Pancreas (tissue), 10 donors: ENCODE measurements at regions not wholly inside any gene's neighbourhood (a gene's known extent, or its start where the extent isn't known, plus 50 kb on each side); places are given as distances from the start of the nearest gene placed in this dataset.
A peak's percentile ranks its signal among the peaks of the same experiment; 100 is the strongest.

ENCODE experiments used
- ATAC-seq, 4 donors: fragments of 200-7000 bp; cut with Tn5 transposase; one replicate each; pipeline versions ENCODE4 v1.8.0 to v1.9.1; 2020; ENCODE audit warnings: mild to moderate bottlenecking in 4 of 4, moderate library complexity in 4 of 4
- DNase-seq, 6 donors: peaks; one replicate each; pipeline ENCODE4 v3.0.0-alpha.2; 2020
- FAIRE-seq: peaks from 2 replicates; lab custom pipeline; 2012; peaks lifted over from hg19 to GRCh38; lab: Jason Lieb, UNC
- H3K27ac ChIP-seq, 4 donors: fragments of 200-600 bp; sonication (generic); 1 replicate in 3 of 4; 2 replicates in 1 of 4; pipeline versions ENCODE4 v1.5.0 to v1.8.0; 2020
- H3K27me3 ChIP-seq, 4 donors: fragments of 200-600 bp; one replicate each; pipeline ENCODE4 v1.8.0; 2021
- H3K36me3 ChIP-seq, 3 donors: fragments of 200-600 bp; sonication (generic) in 1 of 3; one replicate each; pipeline versions ENCODE4 v1.5.0 to v1.8.0; 2020 to 2021
- H3K4me1 ChIP-seq, 3 donors: fragments of 200-600 bp; one replicate each; pipeline ENCODE4 v1.8.0; 2021
- H3K4me3 ChIP-seq, 4 donors: fragments of 200-600 bp; sonication (generic) in 2 of 4; one replicate each; pipeline versions ENCODE4 v1.5.0 to v1.8.0; 2020 to 2021
- H3K9me3 ChIP-seq, 4 donors: fragments of 200-600 bp; one replicate each; pipeline ENCODE4 v1.8.0; 2021
- WGBS, 2 donors: extraction: QIAGEN DNeasy Blood & Tissue Kit; methylation state at CpG; one replicate each; pipeline ENCODE4 v1.1.7; 2013; 5-methylcytosine and 5-hydroxymethylcytosine counted together
- intact Hi-C, 3 donors: fragments of 100-400 bp; cut with DNase I; formaldehyde crosslinking; loops; one replicate each; pipeline versions ENCODE4 v1.11.1 to v1.14.2; 2022
- TF ChIP-seq, protein P1 (sequence below), 4 donors: fragments of 200-600 bp; sonication (generic) in 3 of 4; IDR thresholded peaks; one replicate each; pipeline versions ENCODE4 v1.5.0 to v1.8.0; 2021; ENCODE audit warnings: antibody characterized with exemption in 4 of 4
- donor health status: healthy with polysubstance abuse.
- donor health status: DM: no; HTN: no; CAD: no; lungs with moderate emphysema.
- donor health status: DM: no; HTN: no; CAD: no.
- donor health status: control.
- donor health status: control.
- donor health status: Bipolar disorder and iron deficiency.
- donor health status: DM: yes; HTN: yes; CAD: no.
- donor health status: DM: no; HTN: no; CAD: no.
- donor health status: DM: no; HTN: no; CAD: no.
- donor health status: DM: yes; HTN: yes; CAD: no.

DNA sequence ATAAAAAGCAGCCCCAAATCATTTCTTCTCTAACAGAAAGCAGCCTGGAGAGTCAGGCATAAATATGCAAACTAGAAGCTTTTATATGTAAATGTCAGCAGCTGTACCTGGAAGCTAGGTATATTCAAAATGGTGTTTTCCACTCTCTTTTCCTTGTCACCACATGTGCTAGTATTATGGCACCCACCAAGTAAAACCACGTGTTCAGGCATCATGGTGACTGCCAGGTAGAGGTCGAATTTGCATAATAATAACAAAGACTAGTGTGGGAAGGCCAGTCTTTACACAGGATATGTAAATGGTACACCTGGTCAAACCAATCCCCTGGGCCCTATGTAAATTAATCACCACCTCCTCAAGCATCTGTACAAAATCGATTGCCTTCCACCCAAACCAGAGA lies 124.0 kb downstream of the MMUT start:
- Histone ChIP-seq H3K4me3 (no peak overlapping the region), H3K4me1 (no peaks in the 10 kb centered on the region), H3K36me3 (no peaks in the 10 kb centered on the region), H3K27me3 (no peaks in the 10 kb centered on the region), H3K27ac (no peak overlapping the region), H3K9me3 (no peaks in the 10 kb centered on the region)
- ATAC-seq (no peak), FAIRE-seq (no peak), DNase-seq (no peak)
- 82 to 84% methylated on average over 3 of the region's 3 CpGs for WGBS, 2 donors
- TF ChIP-seq, protein P1, sequence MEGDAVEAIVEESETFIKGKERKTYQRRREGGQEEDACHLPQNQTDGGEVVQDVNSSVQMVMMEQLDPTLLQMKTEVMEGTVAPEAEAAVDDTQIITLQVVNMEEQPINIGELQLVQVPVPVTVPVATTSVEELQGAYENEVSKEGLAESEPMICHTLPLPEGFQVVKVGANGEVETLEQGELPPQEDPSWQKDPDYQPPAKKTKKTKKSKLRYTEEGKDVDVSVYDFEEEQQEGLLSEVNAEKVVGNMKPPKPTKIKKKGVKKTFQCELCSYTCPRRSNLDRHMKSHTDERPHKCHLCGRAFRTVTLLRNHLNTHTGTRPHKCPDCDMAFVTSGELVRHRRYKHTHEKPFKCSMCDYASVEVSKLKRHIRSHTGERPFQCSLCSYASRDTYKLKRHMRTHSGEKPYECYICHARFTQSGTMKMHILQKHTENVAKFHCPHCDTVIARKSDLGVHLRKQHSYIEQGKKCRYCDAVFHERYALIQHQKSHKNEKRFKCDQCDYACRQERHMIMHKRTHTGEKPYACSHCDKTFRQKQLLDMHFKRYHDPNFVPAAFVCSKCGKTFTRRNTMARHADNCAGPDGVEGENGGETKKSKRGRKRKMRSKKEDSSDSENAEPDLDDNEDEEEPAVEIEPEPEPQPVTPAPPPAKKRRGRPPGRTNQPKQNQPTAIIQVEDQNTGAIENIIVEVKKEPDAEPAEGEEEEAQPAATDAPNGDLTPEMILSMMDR (IDR thresholded peaks at IDR 0.05), result no peak
- intact Hi-C loops, result no loop called here

DNA sequence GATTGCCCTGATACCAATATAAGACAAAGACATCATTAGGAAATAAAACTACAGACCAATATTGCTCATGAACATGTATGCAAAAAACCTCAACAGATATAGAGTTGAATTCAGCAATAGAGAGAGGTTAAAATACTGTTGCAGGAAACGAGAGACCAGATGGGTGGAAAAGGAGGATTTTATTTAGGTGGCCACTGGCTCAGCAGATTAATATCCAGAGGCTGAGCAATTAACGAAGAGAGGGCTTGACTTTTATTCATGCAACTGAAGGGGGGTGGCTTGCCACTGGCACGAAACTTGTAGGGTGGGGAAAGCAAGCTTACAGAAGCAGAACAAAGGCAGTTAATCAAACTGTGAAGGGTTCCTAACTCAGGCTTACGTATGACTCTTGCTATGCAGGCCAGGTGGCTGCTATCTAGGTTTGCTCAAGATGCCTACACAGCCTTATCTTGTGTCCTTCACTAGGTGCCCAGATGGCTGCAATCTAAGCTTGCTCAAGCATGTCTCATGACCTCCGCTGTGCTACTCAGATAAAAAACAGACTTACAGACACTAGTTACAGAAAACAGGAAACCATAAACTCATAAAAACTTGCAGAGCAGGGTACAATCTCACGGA lies 126.4 kb downstream of the MMUT start:
- peak; percentile 91 to 98 (median 96) for ATAC-seq
- intact Hi-C loops, result no loop called here
- Histone ChIP-seq H3K36me3 (no peaks in the 10 kb centered on the region), H3K4me3 (no peak overlapping the region), H3K9me3 (no peaks in the 10 kb centered on the region), H3K4me1 (no peaks in the 10 kb centered on the region), H3K27me3 (no peaks in the 10 kb centered on the region), H3K27ac (peak overlapping the region in 1 of 4 donors; percentile 19)
- DNase-seq, result peak in 5 of 6 donors; percentile 17 to 67 (median 56)
- TF ChIP-seq, protein P1 (IDR thresholded peaks at IDR 0.05), result no peak
- no peak for FAIRE-seq
- 19 to 20% methylated on average over 6 of the region's 6 CpGs for WGBS, 2 donors

DNA sequence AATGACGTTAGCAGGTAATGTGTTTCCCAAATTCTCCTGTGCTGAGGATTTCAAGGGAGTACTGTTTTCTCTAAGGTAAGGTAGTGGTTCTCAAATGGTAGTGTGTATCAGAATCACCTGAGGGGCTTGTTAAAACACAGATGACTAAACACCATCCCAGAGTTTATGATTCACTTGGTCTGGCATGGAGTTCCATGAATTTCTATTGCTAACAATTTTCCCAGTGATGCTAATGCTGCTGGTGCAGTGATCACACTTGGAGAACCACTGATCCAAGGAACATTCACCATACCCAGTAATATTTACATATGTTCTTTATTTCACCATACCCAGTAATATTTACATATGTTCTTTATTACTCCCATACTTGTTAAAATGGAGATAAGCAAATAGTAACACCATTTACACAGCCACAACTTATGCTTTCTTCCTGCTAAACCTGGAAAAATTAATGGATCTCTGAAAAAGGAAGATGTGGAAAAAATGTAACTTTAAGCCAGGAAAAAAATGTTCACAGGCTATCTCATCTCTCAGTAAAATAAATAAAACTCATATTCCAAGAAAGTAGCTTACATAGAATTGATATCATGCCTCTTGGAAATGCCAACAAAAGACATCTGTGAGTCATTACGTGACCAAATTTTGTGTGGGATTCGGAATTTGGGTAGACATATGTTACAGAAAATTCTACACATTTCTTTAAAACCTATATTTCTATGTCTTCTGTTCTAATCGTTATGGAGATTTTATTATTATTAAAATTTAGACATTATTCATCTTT lies 129.5 kb downstream of the MMUT start:
- no peaks in the 10 kb centered on the region for H3K4me1 ChIP-seq
- H3K9me3 ChIP-seq, result no peaks in the 10 kb centered on the region
- FAIRE-seq (no peak), DNase-seq (no peak), ATAC-seq (no peak)
- TF ChIP-seq, protein P1 (IDR thresholded peaks at IDR 0.05), result no peak
- no peak overlapping the region for H3K4me3 ChIP-seq
- no peaks in the 10 kb centered on the region for H3K27me3 ChIP-seq
- WGBS, 2 donors, result 69 to 72% methylated on average over 4 of the region's 4 CpGs
- intact Hi-C loops, result no loop called here
- H3K27ac ChIP-seq, result no peak overlapping the region
- no peaks in the 10 kb centered on the region for H3K36me3 ChIP-seq

DNA sequence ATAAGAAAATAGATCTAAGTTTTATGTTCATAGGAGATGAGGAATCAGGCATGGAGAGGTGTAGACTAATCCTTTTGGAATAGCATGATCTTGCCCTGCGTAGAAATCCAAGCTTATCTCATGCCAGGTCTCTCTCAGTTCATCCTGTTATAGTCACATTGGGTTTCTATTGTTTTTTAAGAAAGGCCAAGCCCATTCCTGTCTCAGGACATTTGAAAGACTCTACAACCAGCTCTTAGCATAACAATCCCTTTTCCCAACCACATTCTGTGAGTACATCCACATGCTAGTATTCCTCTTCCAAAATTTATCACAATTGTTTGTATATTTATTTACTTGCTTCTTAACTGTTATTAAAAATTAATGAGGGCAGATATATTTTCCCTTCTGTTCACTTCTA lies 130.3 kb downstream of the MMUT start:
- H3K27me3 ChIP-seq, result no peaks in the 10 kb centered on the region
- no peaks in the 10 kb centered on the region for H3K4me1 ChIP-seq
- H3K4me3 ChIP-seq, result no peak overlapping the region
- no peaks in the 10 kb centered on the region for H3K9me3 ChIP-seq
- ATAC-seq (no peak), DNase-seq (no peak), FAIRE-seq (no peak)
- WGBS, 2 donors, result 84 to 91% methylated on average over 1 of the region's 1 CpG
- no peak overlapping the region for H3K27ac ChIP-seq
- TF ChIP-seq, protein P1 (IDR thresholded peaks at IDR 0.05), result no peak
- H3K36me3 ChIP-seq, result no peaks in the 10 kb centered on the region
- intact Hi-C loops, result no loop called here

DNA sequence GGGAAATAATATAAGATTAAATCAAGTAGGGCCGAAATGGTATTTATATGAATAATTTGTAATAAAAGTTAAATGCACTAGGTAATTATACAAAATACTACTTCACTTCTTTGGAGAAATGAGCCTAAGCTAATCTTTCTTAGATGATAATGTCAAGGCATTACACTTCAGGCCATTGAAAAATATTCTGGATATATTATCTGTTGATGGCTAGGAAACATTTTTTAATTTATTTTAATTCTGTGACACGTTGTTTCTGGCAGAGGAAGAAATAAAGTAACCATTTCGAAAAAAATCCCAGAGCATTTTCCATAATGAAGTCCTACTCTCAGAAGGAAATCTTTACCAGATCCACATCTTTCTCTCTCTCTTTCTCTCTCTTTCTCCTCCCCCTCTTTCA lies 133.9 kb downstream of the MMUT start:
- Histone ChIP-seq H3K36me3 (no peaks in the 10 kb centered on the region), H3K9me3 (no peaks in the 10 kb centered on the region), H3K4me1 (no peaks in the 10 kb centered on the region), H3K27me3 (no peaks in the 10 kb centered on the region), H3K4me3 (no peak overlapping the region), H3K27ac (no peak overlapping the region)
- FAIRE-seq (no peak), DNase-seq (no peak), ATAC-seq (no peak)
- TF ChIP-seq, protein P1 (IDR thresholded peaks at IDR 0.05), result no peak
- WGBS, 2 donors, result 81 to 88% methylated on average over 3 of the region's 3 CpGs
- intact Hi-C loops, result no loop called here
